Mesendoderm (in vitro differentiated cells): ENCODE measurements at regions not wholly inside any gene's neighbourhood (a gene's known extent, or its start where the extent isn't known, plus 50 kb on each side); places are given as distances from the start of the nearest gene placed in this dataset.

ENCODE experiments used
- DNase-seq: peaks from one replicate; pipeline ENCODE4 v3.0.0; 2013
- H2AK5ac ChIP-seq: 2 replicates; pipeline ENCODE4 v1.6.1; 2013; ENCODE audit warnings: low read length, inconsistent platforms
- H2BK120ac ChIP-seq: 2 replicates; pipeline ENCODE4 v1.6.1; 2013; ENCODE audit warnings: low read depth, mild to moderate bottlenecking, low read length, moderate library complexity, mixed read lengths
- H2BK15ac ChIP-seq: replicated peaks from 2 replicates; pipeline ENCODE4 v1.6.1; 2013; ENCODE audit warnings: low read depth, mild to moderate bottlenecking, moderate library complexity
- H2BK5ac ChIP-seq: 2 replicates; pipeline ENCODE4 v1.6.1; 2013; ENCODE audit warnings: low read length, inconsistent platforms
- H3K18ac ChIP-seq: 2 replicates; pipeline ENCODE4 v1.6.1; 2013; ENCODE audit warnings: mild to moderate bottlenecking, low read length, mixed read lengths
- H3K23ac ChIP-seq: one replicate; pipeline ENCODE4 v1.6.1; 2013; ENCODE audit warnings: low read length
- H3K27ac ChIP-seq: 2 replicates; pipeline ENCODE4 v1.5.1; 2013; ENCODE audit warnings: low read depth, mild to moderate bottlenecking, inconsistent platforms, low read length, moderate library complexity
- H3K27me3 ChIP-seq: 2 replicates; pipeline ENCODE4 v1.6.1; 2013; ENCODE audit warnings: low read length, control low read depth, mild to moderate bottlenecking, inconsistent platforms; ENCODE audit not compliant: insufficient read depth, poor library complexity
- H3K36me3 ChIP-seq: 2 replicates; pipeline ENCODE4 v1.6.1; 2013; ENCODE audit warnings: low read length, inconsistent platforms; ENCODE audit not compliant: control insufficient read depth, insufficient read depth
- H3K4ac ChIP-seq: one replicate; pipeline ENCODE4 v1.6.1; 2013; ENCODE audit warnings: low read depth, mild to moderate bottlenecking, low read length, moderate library complexity
- H3K4me1 ChIP-seq: 2 replicates; pipeline ENCODE4 v1.6.1; 2013; ENCODE audit warnings: low read depth, low read length, inconsistent platforms; ENCODE audit not compliant: control insufficient read depth
- H3K4me2 ChIP-seq: 2 replicates; pipeline ENCODE4 v1.6.1; 2013; ENCODE audit warnings: low read length
- H3K4me3 ChIP-seq: 2 replicates; pipeline ENCODE4 v1.5.1; 2013; ENCODE audit warnings: mild to moderate bottlenecking, low read length
- H3K56ac ChIP-seq: one replicate; pipeline ENCODE4 v1.6.1; 2013; ENCODE audit warnings: low read length
- H3K79me1 ChIP-seq: 2 replicates; pipeline ENCODE4 v1.6.1; 2013; ENCODE audit warnings: low read length, inconsistent platforms
- H3K79me2 ChIP-seq: 2 replicates; pipeline ENCODE4 v1.6.1; 2013; ENCODE audit warnings: mild to moderate bottlenecking, low read length; ENCODE audit not compliant: control insufficient read depth, insufficient read depth
- H3K9ac ChIP-seq: 2 replicates; pipeline ENCODE4 v1.6.1; 2013; ENCODE audit warnings: low read length, inconsistent platforms
- H4K5ac ChIP-seq: one replicate; pipeline ENCODE4 v1.6.1; 2013; ENCODE audit warnings: low read length
- H4K8ac ChIP-seq: one replicate; pipeline ENCODE4 v1.6.1; 2013; ENCODE audit warnings: low read depth, mild to moderate bottlenecking, control low read depth, low read length, moderate library complexity
- WGBS: extraction: QIAGEN DNeasy Blood & Tissue Kit; methylation state at CpG from one replicate; pipeline ENCODE4 v1.1.7; 2013; ENCODE audit warnings: low lambda C conversion rate, missing lambda C conversion rate; ENCODE audit not compliant: insufficient coverage; ENCODE audit errors: extremely low coverage; 5-methylcytosine and 5-hydroxymethylcytosine counted together

DNA sequence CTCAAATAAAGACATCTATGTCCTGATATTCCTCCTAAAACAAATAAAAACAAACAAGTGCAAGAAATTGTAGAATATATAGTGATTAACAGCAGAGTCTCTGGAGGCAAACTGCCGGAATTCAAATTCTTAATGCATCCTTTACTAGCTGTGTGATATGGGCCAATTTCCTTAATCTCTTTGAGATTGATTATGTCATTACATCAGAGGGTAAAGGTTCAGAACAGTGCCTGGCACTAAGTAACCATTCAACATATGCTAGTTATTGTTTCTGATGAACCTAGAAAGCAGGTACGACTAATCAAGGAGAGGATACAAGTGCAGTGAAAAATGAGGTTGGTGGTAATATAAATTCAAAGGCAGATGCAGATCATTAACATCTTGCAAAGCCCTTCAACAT, 81.1 kb upstream of the ADAMTS19 start:
- Histone ChIP-seq H3K56ac (no peak overlapping the region), H3K4me1 (peaks cover 2% of the 10 kb centered on the region), H2BK5ac (no peak overlapping the region), H4K8ac (no peak overlapping the region), H4K5ac (no peak overlapping the region), H2BK120ac (no peak overlapping the region), H3K4me3 (no peak overlapping the region), H3K4ac (no peak overlapping the region), H3K79me2 (no peaks in the 10 kb centered on the region), H3K23ac (no peak overlapping the region), H3K9ac (no peak overlapping the region), H2BK15ac (no peak overlapping the region), H3K36me3 (no peaks in the 10 kb centered on the region), H3K27me3 (no peaks in the 10 kb centered on the region), H3K18ac (no peak overlapping the region), H2AK5ac (no peak overlapping the region), H3K79me1 (no peaks in the 10 kb centered on the region), H3K27ac (no peak overlapping the region), H3K4me2 (no peak overlapping the region)
- WGBS, result no CpG with 5 or more reads among the region's 2 CpGs
- no peak for DNase-seq

DNA sequence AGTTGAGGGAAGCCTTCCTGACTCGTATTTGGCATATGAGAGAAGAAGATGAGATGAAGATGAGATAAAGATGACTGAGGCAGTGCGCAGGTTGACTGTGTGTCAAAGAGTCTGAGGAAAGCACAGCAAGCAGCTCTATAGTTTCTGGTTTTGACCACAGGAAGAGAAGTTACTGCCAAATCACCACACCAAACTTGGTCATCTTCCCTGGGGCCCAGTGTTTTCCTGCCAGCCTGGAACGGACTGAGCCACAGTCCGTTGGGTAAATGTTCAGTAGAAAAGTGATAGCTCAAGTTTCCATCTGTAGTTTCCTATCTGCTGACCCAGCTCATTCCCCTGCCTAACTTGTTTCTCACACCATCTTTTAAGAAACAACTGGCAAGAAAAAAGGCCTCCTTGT, 80.7 kb upstream of the ADAMTS19 start:
- Histone ChIP-seq H3K27me3 (no peaks in the 10 kb centered on the region), H3K4ac (no peak overlapping the region), H3K36me3 (no peaks in the 10 kb centered on the region), H2BK15ac (no peak overlapping the region), H3K27ac (peak overlapping the region; percentile 33), H3K79me1 (no peaks in the 10 kb centered on the region), H2BK120ac (no peak overlapping the region), H2AK5ac (no peak overlapping the region), H3K18ac (no peak overlapping the region), H4K8ac (no peak overlapping the region), H2BK5ac (no peak overlapping the region), H3K23ac (no peak overlapping the region), H3K9ac (no peak overlapping the region), H3K79me2 (no peaks in the 10 kb centered on the region), H3K56ac (no peak overlapping the region), H3K4me1 (peaks cover 2% of the 10 kb centered on the region), H3K4me2 (no peak overlapping the region), H4K5ac (no peak overlapping the region), H3K4me3 (no peak overlapping the region)
- no CpG with 5 or more reads among the region's 4 CpGs for WGBS
- DNase-seq, result peak; percentile 25

DNA sequence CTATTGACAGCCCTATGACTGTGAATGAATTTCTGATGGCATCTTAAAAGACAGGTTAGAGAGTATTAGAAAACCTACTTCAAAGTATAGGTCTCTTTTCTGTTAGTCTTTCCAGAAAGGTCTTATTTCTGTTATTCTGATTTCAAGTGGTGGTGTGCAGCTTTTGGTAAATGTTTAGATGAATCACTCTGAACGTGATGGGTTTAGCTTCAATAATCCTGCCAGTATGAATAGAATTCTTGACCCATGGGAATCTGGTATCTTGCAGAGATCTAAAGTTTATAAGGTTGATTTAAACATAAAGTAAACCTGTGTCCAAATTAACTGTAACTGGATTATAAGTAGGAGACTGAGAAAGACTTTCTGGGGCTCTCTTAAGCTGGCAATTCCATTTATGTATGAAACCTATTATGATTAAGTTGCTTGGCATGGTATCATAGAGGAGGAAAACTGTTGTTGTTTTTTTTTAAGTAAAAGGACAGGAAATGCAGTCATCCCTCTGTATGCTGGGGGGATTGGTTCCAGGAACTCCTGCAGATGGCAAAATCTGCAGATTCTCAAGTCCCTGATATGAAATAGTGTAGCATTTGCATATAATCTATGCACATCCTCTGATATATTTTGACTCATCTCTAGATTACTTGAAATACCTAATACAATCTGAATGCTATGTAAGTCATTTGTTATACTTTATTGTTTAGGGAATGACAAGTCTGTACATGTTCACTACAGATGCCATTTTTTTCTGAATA, 77.0 kb upstream of the ADAMTS19 start:
- no peaks in the 10 kb centered on the region for H3K36me3 ChIP-seq
- no peak overlapping the region for H3K27ac ChIP-seq
- no peaks in the 10 kb centered on the region for H3K79me2 ChIP-seq
- no peak overlapping the region for H2BK15ac ChIP-seq
- WGBS, result no CpG with 5 or more reads among the region's 1 CpG
- no peak overlapping the region for H3K18ac ChIP-seq
- H2BK5ac ChIP-seq, result no peak overlapping the region
- H3K27me3 ChIP-seq, result no peaks in the 10 kb centered on the region
- H3K4me1 ChIP-seq, result peaks cover 2% of the 10 kb centered on the region
- H3K56ac ChIP-seq, result no peak overlapping the region
- no peak overlapping the region for H2AK5ac ChIP-seq
- H3K23ac ChIP-seq, result no peak overlapping the region
- H4K8ac ChIP-seq, result no peak overlapping the region
- no peak overlapping the region for H3K4me3 ChIP-seq
- no peak overlapping the region for H3K4me2 ChIP-seq
- no peak overlapping the region for H3K4ac ChIP-seq
- no peak for DNase-seq
- no peaks in the 10 kb centered on the region for H3K79me1 ChIP-seq
- H2BK120ac ChIP-seq, result no peak overlapping the region
- no peak overlapping the region for H3K9ac ChIP-seq
- no peak overlapping the region for H4K5ac ChIP-seq

DNA sequence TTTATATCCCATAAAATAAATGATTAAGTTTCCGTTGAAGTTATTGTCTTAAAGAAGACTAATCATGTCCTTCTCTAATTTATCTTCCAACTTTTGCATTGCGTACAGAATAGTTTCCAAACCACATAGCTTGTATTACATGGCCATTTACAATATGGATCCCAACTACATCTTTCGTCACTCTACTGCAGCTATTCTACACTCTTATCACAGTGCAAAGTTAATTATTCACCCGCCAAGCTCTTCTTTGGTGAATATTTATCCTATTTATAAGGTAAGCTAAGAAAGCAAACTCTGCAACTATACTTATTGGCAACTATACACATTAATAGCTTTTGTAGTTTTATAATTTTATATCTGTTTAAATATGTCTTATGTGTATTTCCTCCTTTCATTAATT, 75.9 kb upstream of the ADAMTS19 start:
- Histone ChIP-seq H3K4ac (no peak overlapping the region), H3K27ac (no peak overlapping the region), H4K5ac (no peak overlapping the region), H3K79me2 (no peaks in the 10 kb centered on the region), H3K4me3 (no peak overlapping the region), H3K9ac (no peak overlapping the region), H2BK15ac (no peak overlapping the region), H3K18ac (no peak overlapping the region), H2AK5ac (no peak overlapping the region), H4K8ac (no peak overlapping the region), H3K56ac (no peak overlapping the region), H3K23ac (no peak overlapping the region), H3K4me1 (peaks cover 2% of the 10 kb centered on the region), H3K4me2 (no peak overlapping the region), H2BK120ac (no peak overlapping the region), H2BK5ac (no peak overlapping the region), H3K36me3 (no peaks in the 10 kb centered on the region), H3K79me1 (no peaks in the 10 kb centered on the region), H3K27me3 (no peaks in the 10 kb centered on the region)
- no peak for DNase-seq
- WGBS, result no CpG with 5 or more reads among the region's 4 CpGs

DNA sequence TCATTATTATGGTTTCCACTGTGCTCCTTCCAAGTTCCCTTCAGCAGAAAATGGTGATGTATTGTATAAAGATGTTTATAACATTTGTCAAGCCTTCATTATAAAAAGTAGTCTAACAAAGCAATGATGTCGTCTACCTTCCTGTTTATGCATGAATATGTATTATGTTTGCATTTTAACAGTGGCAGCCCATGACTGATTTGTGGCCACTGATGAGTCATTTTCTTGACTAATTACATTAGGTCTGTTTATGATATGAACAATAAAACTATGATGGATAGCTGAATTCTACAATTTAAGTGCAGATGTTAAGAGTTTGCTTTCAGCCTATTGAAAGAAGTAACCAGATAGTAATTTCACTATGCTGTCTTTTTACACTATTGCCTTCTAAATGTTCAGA, 75.4 kb upstream of the ADAMTS19 start:
- WGBS, result no CpG with 5 or more reads among the region's 1 CpG
- no peaks in the 10 kb centered on the region for H3K4me1 ChIP-seq
- H2BK5ac ChIP-seq, result no peak overlapping the region
- no peaks in the 10 kb centered on the region for H3K27me3 ChIP-seq
- H3K4me2 ChIP-seq, result no peak overlapping the region
- H3K4ac ChIP-seq, result no peak overlapping the region
- H3K56ac ChIP-seq, result no peak overlapping the region
- H3K79me2 ChIP-seq, result no peaks in the 10 kb centered on the region
- no peaks in the 10 kb centered on the region for H3K79me1 ChIP-seq
- H4K5ac ChIP-seq, result no peak overlapping the region
- no peak overlapping the region for H3K4me3 ChIP-seq
- H3K36me3 ChIP-seq, result no peaks in the 10 kb centered on the region
- H2AK5ac ChIP-seq, result no peak overlapping the region
- no peak overlapping the region for H3K9ac ChIP-seq
- H3K18ac ChIP-seq, result no peak overlapping the region
- no peak for DNase-seq
- H3K27ac ChIP-seq, result no peak overlapping the region
- H3K23ac ChIP-seq, result no peak overlapping the region
- no peak overlapping the region for H4K8ac ChIP-seq
- H2BK15ac ChIP-seq, result no peak overlapping the region
- H2BK120ac ChIP-seq, result no peak overlapping the region

DNA sequence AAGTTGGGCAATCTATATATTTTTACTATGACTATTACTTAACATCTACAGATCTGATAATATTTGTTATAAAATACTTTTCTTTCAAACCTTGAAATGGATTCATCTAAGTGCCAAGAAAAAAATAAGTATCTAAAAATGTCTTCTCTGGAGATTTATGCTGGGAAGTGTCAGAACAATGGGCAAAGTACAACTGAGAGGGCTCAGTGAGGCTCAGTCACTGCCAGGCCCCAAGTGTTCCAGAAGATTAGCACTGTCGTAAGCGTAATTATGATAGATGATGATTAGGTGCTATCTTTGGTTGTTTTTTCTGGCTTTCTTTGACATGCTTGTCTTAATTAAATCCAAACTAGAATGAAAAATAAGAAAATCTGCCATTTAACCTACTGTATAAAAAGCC, 72.2 kb upstream of the ADAMTS19 start:
- Histone ChIP-seq H2BK120ac (no peak overlapping the region), H3K27ac (no peak overlapping the region), H3K79me1 (no peaks in the 10 kb centered on the region), H2AK5ac (no peak overlapping the region), H2BK5ac (no peak overlapping the region), H3K4ac (no peak overlapping the region), H3K4me1 (no peaks in the 10 kb centered on the region), H3K4me2 (no peak overlapping the region), H3K36me3 (no peaks in the 10 kb centered on the region), H4K8ac (no peak overlapping the region), H2BK15ac (no peak overlapping the region), H3K23ac (no peak overlapping the region), H4K5ac (no peak overlapping the region), H3K27me3 (no peaks in the 10 kb centered on the region), H3K4me3 (no peak overlapping the region), H3K9ac (no peak overlapping the region), H3K56ac (no peak overlapping the region), H3K18ac (no peak overlapping the region), H3K79me2 (no peaks in the 10 kb centered on the region)
- DNase-seq, result no peak
- WGBS, result no CpG with 5 or more reads among the region's 2 CpGs
